ENCODE measurements at regions not wholly inside any gene's neighbourhood (a gene's known extent, or its start where the extent isn't known, plus 50 kb on each side); places are given as distances from the start of the nearest gene placed in this dataset.
"Not testable (repeated sequence)": the region's sequence is repeated elsewhere in the genome, so short reads cannot be mapped to it uniquely, and the experiment has no call there.

GRCh38 chr4:99763635-99764101 lies 53.0 kb upstream of the DAPP1 start:
- no peak for DNase-seq

GRCh38 chr4:99762728-99763127 lies 53.9 kb upstream of the DAPP1 start:
- no peak for DNase-seq

DNA sequence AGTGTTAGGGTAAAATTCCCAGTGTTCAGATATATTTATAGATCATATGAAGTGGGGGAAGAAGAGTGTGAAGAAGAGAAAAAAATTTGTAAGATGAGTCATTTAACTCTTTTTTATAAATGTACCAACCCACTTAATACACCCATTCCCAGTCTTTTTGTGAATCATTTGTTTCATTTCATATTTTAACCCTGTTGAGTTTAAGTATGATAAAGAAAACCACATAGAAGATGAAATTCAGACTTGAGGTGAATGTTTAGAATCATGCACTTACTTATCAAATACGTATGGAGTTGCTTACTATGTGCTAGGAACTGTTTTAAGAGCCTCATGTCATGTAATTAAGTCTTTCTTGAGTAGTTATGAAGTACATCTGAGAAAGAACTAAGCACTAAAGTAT lies 56.6 kb upstream of the DAPP1 start:
- no peak for DNase-seq

DNA sequence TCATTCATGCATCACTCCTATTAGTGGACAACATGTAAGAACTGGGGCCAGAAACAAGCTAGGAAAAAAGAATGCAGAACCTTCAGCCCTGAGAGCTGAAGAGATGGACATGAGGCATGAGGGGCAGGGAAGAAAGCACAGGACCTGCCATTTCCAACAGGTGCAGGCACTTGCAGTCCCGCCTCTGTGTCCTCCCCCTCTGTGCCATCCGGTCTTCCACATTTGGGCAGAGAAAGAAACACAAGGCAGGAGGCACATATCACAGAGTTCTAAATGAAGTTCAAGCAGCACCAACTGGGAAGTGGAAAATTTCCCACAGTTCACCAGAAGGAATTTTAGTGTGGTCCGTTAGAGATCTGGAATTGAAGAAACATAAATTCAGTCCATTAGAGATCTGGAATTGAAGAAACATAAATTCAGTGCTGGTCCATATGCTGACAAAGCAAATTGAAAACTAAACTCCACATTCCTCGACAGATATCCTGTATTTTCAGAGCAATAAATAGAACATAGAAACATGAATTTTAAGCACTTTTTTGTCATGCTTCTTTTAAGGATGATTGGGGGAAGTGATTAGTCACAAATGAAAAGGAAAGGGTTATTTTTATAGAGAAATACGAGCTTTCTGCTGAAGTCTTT lies 57.2 kb upstream of the DAPP1 start:
- DNase-seq = no peak

DNA sequence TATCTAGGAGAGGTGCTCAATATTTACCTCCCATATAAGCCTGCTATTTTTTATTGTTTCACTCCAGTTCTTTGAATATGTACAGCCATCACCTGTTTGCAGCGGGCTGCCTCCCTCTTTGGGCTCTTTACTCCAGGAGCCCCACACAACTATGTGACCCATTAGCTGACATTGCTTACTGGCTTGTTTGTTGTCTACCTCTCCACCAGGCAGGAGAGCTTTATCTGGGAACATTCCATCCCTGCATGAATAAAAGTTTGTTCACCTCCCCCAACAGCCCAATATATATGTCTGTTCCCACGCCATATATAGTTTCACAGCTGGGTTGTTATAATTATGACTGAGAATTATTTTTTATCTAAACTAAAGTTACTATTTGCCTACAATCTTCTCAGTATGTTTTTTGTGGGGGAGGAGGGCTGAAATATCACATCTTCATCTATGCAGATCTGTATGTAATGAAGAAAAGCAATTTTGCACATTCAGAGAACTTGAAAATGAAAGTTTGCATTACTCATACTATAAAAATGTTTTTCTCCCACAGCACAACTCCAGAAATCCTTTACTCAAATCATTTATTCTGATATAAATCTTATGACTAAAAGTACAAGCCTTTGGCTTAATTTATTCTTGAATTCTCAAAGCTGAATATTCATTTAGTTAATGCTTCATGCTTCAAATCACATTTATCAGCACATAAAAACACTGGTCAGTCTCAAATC lies 61.2 kb upstream of the DAPP1 start:
- no peak for DNase-seq

GRCh38 chr4:99754756-99755155 lies 61.9 kb upstream of the DAPP1 start:
- DNase-seq = no peak

DNA sequence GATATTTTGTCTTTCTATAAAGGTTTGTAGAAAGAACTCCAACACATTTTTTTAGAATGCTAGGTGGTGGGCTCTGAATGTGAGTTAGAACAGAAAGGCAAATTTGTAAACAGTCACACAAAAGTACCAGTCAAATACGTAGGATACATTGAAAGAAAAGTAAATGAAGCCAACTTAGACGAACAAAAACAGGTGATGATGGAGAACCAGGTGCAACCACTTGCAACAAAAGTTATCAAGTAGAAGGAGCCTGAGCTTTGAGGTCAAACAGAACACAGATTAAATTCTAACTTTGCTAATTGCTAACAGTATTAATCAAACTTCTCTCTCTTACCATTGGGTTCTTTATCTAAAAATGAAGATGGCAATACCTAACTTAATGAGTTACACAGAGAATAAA lies 62.7 kb upstream of the DAPP1 start:
- peak in 1 of 2 experiments; percentile 16 for DNase-seq

DNA sequence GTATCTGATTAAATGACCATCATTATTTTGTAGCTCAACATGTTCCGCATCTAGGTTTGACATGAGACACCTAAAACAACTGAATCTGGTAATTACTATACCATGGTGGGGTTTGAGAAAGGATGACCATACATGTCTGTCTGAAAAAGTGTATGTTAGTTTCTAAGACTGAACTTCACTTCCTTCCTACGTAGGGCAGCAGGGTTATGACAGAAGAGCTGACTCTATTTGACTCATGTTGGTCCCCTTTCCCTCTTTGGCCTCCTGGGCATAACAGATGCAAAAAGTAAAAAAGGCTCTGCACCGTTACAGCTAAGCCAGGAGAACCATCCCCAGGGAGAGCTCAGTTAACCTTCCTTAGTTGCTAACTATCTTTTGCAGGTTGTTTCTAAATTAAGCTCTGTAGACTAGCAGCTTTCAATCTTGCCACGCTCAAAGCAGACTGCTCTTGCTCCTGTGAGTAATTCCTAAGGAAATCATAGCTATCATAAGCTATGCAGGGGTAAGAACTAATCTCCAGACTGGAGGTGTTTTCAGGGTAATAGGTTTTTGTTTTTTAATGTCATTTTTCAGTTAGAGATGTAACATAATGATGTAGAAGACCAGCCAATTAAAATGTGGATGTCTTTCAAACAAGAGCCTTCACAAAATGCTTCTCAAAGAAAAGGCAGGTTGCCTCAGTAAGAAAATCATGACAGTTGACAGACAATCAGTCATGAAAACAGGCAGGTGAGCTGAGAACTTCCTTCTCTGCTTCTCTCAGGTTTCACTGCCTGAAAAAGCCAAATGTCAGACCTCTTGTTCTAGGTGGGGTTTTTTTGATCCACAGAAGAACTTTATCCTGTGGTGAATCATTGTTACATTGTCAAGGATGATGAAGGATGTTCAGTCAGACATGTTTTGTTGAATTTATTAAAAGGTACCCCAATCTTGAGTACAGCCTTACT lies 66.9 kb upstream of the DAPP1 start:
- no peak for DNase-seq

GRCh38 chr4:99746443-99746842 lies 70.2 kb upstream of the DAPP1 start:
- DNase-seq = no peak

- no peak for DNase-seq
Observed at GRCh38 chr4:99736846-99737245, 79.2 kb upstream of the C4orf54 start.

- DNase-seq = no peak
Observed at GRCh38 chr4:99735822-99736221, 78.2 kb upstream of the C4orf54 start.

- peak in 1 of 2 experiments; percentile 12 for DNase-seq
Observed at GRCh38 chr4:99734583-99735322, 77.1 kb upstream of the C4orf54 start.

- not testable (repeated sequence) for DNase-seq
Observed at GRCh38 chr4:99733455-99733854, 75.8 kb upstream of the C4orf54 start.

DNA sequence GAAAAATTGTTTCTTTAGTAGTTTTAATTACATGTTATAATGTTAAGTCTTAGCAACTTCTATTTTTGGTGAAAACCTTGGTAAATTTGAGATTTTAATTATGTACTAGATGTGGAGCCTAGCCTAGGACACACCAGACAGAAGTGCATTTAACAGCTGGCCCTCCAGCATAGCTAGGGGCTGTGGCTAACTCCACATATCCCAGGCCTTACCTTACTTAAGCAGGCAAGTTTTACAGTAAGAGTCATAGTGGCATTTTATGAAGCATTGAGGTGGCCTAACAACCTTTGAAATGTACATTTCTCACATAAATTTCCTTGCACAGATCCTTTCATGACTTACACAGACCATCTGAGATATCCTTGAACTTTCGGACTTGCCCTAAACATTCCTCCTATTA lies 71.6 kb upstream of the C4orf54 start:
- DNase-seq = no peak

GRCh38 chr4:99724067-99724466 lies 66.4 kb upstream of the C4orf54 start:
- DNase-seq = no peak

DNA sequence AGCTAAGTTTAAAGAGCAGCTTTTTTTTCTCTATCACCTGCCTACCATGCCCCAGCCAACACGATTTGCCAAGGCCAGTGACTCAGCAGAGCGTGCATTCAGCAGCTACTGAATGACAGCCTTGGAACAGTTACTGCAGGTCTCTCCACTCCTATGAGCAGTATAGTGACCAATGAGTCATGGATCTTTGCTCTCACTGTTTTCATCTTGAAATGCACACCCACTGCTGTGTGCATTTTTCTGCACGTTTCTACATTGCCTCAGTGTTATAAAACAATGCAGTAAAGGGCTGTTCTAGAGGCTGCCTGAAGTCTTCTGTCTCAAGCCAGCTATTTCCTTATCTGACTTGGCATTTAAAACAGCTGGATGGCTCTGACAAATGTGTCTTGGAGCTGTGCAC lies 66.0 kb upstream of the C4orf54 start:
- DNase-seq = no peak

- no peak for DNase-seq
Observed at GRCh38 chr4:99722725-99723124, 65.1 kb upstream of the C4orf54 start.

GRCh38 chr4:99722006-99722405 lies 64.4 kb upstream of the C4orf54 start:
- no peak for DNase-seq

GRCh38 chr4:99720206-99720605 lies 62.6 kb upstream of the C4orf54 start:
- no peak for DNase-seq

DNA sequence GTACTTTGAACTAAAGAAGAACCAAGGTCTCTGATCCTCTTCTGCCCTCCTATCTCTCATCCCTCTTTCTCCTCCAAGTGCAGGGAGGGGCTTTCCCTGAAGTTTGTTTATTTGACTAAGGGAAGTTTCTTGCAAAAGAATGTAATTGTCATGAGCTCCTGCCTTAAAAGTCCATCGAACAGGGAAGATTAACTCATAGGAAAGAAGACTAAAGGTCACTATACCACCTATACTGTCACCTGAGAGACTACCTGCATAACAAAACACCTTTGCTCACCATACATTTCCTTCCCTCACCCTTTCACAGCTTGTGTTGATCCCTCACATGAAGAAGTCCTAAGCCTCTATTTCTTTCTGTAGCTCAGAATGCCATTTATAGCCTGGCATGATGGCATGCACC lies 59.4 kb upstream of the C4orf54 start:
- DNase-seq = no peak

DNA sequence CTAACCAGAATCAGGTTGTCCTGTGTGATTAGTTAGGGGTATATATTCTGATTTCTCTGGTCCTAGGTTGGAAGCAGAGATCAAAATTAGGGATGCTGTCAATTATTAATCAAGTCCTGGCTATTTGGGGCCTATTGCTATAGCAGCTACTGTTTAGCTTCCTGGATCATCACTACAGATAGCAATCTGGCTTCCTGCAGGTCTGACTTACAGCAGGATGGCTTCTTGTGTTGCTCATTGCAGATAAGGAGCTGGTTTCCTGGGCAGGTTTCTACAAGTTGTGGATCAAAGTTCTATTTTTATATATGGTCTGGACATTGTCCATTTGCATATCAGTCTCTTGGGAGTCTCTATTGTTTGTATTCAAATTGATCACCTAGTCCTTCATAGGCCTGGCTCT lies 57.7 kb upstream of the C4orf54 start:
- no peak for DNase-seq

DNA sequence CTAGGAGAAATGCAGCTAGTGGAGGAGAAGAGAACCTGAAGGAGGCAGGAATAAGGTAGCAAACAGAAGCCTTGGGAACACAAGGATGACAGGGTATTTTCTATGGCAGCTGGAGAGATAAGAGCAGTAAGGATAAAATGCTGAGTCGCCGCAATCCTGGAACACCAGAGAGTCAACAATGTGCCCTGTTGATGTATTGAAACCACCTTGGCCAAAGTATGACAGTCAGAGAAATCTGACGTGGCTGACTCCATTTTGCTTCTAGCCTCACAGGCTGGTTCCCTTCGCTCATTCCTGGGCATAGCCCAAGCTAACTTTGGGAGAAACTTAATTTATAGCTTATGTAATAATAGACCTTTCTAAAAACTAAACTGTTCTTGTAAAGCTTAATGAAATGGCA lies 56.6 kb upstream of the C4orf54 start:
- no peak for DNase-seq

DNA sequence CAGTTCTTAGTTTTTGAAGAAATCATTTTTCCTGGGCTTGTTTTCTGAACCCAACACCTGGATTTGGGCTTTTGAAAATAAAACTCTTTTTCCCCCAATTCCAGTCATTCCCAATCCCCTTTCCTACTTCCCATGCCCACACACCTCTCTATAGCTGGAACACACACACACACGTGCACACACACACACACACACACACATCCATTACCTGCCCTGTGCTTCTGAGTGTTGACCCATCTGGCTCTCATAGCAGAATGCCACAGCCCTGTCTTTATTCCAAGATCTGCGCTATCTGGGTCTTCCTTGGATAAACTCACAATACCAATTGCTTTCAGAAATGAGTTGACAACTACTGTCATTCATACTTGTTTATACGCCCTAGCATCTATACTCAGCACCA lies 54.9 kb upstream of the C4orf54 start:
- DNase-seq = no peak

All from NCI-H1930 (cell line).